ENCODE measurements at regions not wholly inside any gene's neighbourhood (a gene's known extent, or its start where the extent isn't known, plus 50 kb on each side); places are given as distances from the start of the nearest gene placed in this dataset.
A peak's percentile ranks its signal among the peaks of the same experiment; 100 is the strongest.

DNA sequence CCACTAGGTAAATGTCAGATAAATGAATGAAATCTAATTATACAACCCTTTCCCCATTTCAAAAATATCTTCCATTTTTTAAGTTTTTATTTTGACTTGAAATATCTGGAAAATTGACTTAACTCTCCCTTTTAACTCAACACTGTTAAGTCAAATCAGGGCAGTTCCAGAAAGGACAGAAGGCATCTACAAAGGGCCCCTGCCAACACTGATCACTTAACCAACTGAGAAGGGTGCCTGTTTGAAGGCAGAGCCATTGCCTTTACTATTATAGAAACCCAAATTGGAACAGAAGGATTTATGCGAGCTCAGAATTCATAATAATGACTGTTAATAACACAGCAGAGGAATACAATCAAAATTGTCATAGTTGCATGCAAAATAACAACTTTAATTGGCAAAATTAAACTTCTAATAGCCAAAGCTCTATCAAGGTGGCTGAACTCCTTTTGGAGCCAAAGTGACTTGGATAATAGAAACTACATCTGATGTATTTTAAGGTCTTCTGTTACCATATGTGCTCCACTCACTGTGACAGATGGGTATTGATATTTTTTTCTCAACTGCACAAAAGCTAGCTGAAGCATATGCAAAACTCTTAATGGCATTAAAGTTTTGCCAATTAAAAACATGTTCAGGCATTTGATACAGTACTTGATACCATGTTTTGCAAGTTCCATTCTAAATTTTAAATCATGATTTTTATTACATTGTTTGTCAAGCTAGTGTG, 383.8 kb downstream of the NOVA1 start:
- intact Hi-C loops (cut with DNase I) = no loop called here
- DNase-seq (ENCODE audit: low spot score) (no peak), ATAC-seq (no peak)

DNA sequence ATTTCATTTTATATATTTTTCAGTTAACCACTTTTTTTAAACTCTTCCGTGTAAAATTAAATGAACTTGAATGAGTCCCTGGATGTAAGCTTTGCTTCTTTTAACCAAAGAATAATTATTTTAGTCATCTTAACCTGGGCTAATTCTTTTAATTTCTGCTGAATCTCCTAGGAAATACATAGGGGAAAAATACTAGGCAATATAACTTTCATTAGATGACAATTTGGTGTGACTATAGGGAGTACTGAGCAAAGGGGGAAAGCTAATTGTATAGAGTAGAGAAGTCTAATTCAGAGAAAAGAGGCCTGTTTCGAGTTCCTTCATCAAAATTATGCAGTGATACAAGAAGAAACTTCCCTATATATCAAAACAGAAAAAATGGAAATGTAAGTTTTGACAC, 388.1 kb downstream of the NOVA1 start:
- intact Hi-C loops (cut with DNase I) = no loop called here
- ATAC-seq = no peak
- no peak for DNase-seq (ENCODE audit: low spot score)

DNA sequence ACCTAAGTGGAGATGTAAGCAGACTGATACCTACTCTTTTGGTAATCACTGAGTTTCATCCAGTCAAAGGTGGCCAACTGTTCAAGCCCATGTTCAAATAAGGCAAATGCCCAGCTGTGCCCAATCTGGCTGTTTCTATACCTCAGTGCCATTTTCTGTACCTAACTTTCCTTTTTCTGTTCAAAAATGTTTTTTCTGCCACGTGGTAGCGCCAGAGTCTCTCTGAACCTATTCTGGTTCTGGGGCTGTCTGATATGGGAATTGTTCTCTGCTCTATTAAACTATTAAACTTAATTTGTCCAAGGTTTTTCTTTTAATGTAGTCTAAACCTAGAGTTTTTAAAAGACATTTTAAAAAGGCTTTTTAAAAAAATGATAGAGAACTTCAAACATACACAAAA, 391.2 kb downstream of the NOVA1 start:
- intact Hi-C loops (cut with DNase I) = no loop called here
- no peak for DNase-seq (ENCODE audit: low spot score)
- no peak for ATAC-seq

DNA sequence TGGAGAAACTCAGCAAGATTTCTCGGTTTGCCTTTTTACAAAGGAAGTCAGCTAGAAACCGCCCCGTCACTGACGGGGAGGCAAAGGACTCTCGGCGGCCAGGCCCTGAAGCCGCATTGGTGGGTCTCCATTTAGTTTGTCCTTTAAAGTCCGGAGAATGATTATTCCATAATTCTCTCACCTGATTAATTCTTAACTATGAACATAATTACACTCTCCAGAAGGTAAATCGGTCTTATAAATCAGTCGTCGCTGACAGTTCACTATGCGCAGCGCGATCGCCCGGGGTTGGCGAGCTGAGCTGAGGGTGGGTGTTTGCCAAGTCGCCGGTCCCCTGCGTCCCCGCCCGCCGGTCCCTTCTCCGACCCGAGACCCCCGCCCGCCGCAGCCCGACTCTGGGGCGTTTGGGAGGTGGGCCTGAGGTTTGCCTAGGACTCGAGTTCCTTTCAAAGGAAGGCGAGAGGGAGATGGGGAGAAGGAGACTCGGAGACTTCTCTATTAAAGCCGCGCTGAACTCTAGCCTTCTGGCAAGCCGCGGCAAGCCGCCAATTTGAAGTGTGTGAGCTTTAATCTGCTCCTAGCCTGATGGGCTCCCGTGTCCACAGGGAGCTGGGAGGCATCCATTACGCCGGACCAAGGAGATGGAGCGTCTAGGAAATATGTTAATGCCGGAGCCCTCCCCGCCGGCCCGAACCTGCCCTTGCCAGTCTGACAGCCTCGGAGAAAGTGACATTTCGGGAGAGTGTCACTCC, 392.9 kb downstream of the NOVA1 start:
- DNase-seq (ENCODE audit: low spot score) = peak; percentile 60
- ATAC-seq = peak; percentile 79
- intact Hi-C loops (cut with DNase I) = no loop called here

DNA sequence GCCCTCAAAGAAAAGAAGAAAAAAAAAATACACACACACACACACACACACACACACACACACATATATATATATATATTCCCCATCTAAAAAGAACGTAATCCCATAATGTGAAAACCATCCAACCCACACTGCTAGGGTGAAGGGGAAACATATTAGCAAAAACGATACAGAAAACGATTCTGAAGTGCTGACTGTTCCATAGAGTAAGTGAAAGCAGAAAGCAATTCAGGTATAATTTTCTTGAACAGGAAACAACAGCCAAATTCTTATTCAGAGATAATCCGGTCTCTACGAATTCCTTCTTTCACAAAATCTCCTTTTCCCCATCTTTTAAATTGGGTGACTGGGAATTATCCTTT, 393.5 kb downstream of the NOVA1 start:
- DNase-seq (ENCODE audit: low spot score) = no peak
- intact Hi-C loops (cut with DNase I) = no loop called here
- peak; percentile 17 for ATAC-seq

DNA sequence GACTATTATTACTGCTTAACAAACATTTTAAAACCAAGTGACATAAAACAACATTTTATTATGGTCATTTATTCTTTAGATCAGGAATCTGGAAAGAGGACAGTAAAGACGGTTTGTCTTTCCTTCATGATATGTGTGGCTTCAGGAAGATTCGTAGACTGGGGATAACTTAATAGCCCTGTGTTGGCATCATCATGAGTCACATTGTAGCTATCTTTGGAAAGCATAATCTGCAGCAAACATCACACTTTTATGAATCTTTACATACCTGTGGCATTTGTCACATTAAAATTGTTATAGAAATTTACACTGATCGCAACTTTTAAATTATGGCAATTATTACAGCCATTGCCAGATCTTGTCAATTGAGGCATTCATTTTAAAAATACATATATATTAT, 397.1 kb downstream of the NOVA1 start:
- intact Hi-C loops (cut with DNase I) = no loop called here
- no peak for ATAC-seq

DNA sequence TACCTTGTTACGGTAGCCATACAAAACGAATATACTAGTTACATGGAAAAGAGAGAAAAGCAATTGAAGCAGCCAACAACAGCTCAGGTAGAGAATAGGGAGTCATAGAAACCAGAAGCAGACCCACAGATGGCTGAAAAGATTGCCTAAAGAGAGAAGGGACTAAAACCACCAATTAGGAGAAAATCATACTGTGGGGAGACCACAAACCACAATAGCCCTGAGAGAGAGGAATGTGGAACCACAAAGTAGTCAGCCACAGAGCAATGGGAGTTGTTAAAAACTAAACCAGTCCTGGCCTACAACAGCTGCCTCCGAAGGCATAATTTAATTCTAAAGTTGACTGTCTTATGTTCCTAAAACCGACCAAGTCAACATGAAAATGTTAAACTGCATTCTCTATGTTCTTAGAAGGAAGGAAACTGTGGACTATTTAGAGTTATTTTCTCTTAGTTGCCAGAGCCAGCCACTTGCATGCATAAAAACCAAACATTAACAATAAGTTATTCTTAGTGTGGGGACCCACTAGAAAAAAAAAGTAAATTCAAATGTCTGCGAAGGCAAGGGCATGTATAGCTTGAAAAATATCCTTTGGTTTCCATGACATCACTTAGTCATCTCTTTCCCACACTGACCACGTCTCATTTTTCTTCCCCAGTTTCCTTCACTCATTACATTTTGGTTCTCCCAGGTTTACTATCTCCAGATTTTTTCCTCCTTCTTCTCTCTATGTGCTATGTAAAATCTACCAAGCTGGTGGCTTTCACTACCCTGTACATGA, 398.1 kb downstream of the NOVA1 start:
- ATAC-seq (no peak), DNase-seq (ENCODE audit: low spot score) (no peak)
- intact Hi-C loops (cut with DNase I) = no loop called here

More for the DNA sequence above, 397.1 kb downstream of the NOVA1 start:
- DNase-seq (ENCODE audit: low spot score) = no peak

DNA sequence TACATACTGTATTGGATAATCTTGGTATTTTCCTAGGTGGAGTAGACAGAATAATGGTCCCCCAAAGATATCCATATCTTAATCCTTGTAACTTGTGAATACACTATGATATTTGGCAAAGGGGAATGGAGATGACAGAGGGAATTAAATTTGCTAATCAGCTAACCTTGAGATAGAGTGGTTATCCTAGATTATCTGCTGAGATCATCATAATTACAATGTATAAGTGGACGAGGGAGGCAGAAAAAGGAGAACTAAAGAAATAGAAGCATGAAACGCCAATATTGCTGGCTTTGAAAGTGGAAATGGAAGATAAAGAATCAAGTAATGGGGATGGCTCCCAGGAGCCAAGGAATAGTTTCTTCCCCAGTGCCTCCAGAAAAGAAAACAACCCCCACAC, 398.7 kb downstream of the NOVA1 start:
- no peak for DNase-seq (ENCODE audit: low spot score)
- intact Hi-C loops (cut with DNase I) = no loop called here
- no peak for ATAC-seq

DNA sequence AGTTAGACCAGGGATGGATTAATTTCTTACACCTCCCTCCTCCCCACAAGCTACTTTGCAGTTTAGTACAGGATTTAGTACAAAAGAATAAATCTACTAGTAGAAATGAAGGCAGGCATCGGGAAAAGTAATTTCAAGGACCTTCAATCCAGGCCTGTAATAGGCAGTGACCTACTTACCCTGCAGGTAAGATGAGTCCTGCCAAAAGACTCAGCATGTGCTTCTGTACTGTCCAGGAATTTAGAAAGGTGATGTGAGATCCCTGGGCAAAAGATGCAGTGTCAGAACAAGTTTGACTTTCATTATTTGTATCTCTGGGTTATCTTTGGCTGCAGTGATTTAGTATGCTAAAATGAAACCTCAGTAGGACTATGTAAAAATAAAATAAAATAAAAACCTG, 403.0 kb downstream of the NOVA1 start:
- ATAC-seq (no peak), DNase-seq (ENCODE audit: low spot score) (no peak)
- intact Hi-C loops (cut with DNase I) = no loop called here

DNA sequence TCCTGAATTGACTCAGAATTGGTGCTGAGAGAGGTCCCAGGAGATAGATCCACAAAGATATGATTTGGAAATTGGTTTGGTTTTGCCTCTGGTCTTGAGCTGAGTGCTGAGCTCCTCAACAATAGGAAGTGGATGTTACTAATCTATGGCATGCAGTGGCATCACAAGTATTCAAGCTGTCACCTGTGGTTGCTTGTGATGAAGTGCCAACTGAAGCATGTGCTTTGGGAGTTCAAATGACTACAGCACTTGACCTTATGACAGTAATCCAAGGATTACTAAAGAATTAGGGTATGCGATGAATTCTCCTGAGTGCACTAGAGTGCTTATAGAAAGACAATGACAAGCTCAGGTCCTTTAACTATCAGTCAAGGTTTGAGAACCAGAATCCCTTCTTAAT, 406.2 kb downstream of the NOVA1 start:
- no peak for ATAC-seq
- intact Hi-C loops (cut with DNase I) = no loop called here
- DNase-seq (ENCODE audit: low spot score) = no peak

DNA sequence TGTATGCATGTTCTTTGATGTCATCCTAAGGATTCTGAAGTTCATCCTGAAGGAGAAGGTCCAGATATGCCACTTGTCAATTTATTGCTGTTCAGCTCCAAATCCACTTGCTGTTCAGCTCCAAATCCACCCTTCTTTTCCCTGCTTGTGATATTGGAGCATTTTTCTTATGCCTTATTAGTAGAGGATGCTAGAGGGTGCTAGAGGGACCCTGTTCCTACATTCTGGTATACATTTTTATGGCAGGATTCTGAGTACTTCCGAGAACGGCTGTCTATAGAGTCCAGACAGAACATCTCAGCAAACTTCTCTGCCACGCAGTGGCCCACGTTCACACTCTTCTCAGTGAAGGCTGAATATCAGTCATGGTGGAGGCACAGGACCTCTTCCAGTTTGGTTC, 406.7 kb downstream of the NOVA1 start:
- DNase-seq (ENCODE audit: low spot score) (no peak), ATAC-seq (no peak)
- intact Hi-C loops (cut with DNase I) = no loop called here

DNA sequence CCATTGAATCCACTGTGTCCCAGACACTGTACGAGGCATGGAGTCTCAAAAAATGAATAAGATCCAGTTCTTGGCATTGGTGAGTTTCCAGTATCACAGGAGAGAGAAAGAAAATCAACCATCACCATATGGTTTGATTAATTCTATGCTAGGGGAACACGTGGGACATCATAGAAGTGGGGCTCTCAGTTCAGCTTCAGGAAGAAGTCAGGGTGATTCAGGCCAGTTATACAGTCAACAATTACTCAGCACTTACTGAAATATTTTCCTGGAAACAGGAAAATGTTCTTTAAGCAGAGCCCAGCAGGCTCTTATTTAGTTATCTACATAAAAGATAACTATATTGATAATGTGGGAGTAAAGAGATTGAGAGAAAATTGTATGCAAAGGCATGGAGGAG, 407.2 kb downstream of the NOVA1 start:
- intact Hi-C loops (cut with DNase I) = no loop called here
- ATAC-seq = no peak
- no peak for DNase-seq (ENCODE audit: low spot score)

DNA sequence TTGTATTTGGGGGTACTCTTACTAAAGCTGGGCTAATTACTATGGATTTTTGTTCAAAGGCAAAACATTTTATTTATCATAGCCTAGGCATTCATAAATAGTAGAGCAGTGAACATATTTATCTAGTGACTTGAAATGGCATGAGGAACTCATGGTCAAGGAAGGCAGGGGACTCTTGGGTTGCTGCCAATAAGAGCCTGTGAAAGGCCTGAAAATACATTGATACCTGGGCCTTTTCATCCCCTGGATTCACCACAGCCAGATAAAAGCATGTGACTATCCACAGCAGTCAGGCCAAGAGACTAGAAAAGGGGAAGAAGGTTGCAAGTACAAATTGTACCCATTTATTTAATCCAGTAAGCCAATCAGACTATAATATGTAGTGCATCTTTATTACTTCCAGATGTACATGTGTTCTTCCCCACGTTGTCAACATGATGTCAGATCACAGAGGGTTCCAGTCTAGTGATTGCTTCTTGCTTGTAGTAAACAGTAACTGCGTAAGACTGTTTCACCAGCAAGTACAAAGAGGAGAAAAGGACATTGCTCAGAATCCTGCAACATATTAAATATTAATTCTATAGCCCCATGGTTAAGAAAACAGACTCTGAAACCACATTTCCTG, 409.7 kb downstream of the NOVA1 start:
- no peak for DNase-seq (ENCODE audit: low spot score)
- intact Hi-C loops (cut with DNase I) = no loop called here
- ATAC-seq = peak; percentile 44

DNA sequence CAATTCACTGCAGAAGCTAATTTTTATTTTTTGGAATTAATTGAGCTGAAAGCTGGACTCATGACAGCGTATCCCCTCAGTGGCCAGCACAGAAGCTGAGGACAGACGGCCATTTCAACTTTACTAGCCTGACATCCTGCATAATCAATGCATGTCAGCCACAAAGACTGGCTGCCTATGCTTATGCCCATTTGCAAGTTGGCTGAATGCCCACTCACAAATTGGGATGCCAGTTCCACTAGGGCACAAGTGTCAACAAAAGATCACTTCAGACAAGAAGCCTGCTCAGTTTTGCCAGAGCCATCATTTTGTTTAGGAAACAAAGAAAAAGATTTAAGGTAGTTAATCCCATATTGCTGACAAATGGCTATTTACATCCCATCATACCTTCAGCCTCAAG, 417.6 kb downstream of the NOVA1 start:
- ATAC-seq = no peak
- intact Hi-C loops (cut with DNase I) = no loop called here
- DNase-seq (ENCODE audit: low spot score) = no peak

DNA sequence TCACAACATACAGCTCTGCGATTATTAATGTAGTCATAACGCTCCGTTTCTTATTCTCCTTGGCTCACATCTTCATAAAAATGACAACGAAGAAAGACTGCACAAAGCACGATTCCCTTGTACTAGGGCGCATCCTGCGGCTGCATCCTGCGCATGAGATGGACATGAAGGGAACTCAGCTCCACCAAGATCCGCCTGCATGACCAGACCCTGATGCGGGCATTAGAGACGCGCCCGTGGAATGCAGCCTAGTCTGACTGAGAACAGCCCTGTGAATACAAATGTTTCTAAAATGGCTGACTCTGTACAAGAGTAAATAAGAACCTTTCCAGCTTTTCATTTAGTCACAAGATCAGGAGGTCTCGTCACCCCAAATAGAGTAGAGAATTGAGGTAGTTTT, 422.2 kb downstream of the NOVA1 start:
- intact Hi-C loops (cut with DNase I) = no loop called here
- DNase-seq (ENCODE audit: low spot score) (no peak), ATAC-seq (no peak)

DNA sequence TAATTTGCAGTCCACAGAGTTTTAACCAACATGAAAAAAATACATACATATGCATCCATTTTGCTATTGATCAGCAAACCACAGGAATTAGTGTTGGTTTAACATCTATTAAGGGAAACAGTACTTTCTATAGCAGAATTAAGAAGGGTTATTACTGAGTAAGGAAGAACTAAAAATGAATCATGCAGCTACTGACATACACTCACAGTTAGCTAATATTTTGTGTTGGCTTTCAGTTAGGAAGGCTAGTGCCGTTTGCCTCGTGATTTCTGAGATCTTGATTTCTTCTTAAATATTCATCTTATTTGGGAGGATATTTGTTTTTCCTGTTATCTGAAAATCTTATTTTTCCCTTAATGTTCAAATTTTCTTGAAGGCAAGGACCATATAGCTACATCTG, 423.4 kb downstream of the NOVA1 start:
- intact Hi-C loops (cut with DNase I) = no loop called here
- DNase-seq (ENCODE audit: low spot score) (no peak), ATAC-seq (no peak)

DNA sequence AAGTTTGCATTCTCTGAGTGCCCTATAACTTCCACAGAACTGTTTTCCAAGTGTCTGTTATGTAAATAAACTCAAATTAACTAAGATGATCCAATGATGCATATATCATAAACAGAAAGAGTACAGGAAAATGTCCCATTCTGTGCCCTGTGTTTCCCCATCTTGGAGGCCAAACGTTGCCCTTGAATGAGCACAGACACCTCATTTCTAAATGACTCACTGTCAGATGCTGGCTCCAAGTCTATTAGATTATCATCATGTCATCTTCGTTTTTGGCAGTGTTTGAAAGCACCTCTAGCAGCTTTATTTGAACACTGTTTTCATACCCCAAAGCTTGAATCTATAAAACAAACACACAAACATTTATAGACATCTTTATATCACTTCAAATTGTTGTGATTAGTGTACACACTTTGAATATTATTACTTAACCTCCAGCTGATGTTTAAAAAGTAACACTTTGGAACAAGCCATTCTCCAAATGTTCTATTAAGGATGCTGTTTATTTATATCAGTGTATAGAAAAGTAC, 424.2 kb downstream of the NOVA1 start:
- ATAC-seq = no peak
- no peak for DNase-seq (ENCODE audit: low spot score)
- intact Hi-C loops (cut with DNase I) = no loop called here

DNA sequence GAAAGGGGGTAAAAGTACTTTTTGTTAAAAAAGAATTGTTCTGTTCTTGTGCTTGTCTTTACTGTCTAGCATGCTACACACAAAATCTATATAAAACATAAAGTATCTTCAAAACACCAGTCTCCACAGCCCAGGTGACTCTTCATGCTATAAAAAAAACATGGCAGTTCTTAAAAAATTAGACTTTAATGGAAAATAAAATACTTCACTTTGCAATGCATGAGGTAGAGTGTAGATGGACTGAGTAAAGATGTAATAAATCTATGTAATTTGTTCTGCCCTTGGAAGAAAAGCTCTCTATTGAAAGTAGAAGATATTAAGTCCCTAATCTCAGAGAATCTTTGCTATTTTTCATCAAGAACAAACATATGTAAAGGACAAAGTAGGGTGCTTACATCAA, 425.4 kb downstream of the NOVA1 start:
- intact Hi-C loops (cut with DNase I) = no loop called here
- ATAC-seq (no peak), DNase-seq (ENCODE audit: low spot score) (no peak)

DNA sequence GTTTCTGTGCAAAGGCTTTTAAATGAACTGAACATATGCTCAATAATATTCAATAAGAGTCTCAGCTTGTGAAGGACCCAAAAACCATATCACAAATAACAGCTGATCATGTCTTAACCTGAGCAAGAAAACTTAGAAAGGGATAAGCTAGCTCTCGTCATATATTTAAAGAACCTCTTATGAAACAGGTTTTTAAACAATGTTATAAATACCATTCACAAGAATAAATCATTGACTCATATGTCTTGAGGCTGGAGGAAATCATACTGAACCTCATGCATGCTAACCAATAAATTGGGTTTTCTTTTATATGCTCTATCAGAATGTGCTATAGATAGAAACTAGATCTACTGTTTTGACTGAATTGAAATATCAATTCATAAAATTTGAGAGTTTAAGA, 426.9 kb downstream of the NOVA1 start:
- no peak for DNase-seq (ENCODE audit: low spot score)
- intact Hi-C loops (cut with DNase I) = no loop called here
- no peak for ATAC-seq

DNA sequence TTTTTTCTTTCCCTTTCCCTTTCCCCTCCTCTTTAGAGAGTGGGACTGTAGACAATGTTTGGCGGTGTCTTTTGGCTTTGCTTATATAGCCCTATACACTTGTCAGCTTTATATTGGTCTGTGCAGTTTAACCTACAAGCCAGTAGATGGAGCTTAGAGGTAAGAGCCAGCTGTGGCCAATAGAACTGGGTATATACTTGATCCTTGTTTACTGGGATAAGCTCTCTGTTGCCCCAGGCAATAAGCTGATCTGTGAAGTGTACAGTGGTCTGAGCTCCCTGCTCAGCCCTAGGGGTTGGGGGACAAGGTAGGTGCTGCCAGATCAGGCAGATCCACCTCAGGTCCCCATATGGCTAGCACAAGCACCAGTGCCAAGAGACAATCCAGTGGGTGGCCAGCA, 434.1 kb downstream of the NOVA1 start:
- intact Hi-C loops (cut with DNase I) = no loop called here
- ATAC-seq (peak; percentile 68), DNase-seq (ENCODE audit: low spot score) (no peak)
